T-cell (primary cell): ENCODE measurements at regions not wholly inside any gene's neighbourhood (a gene's known extent, or its start where the extent isn't known, plus 50 kb on each side); places are given as distances from the start of the nearest gene placed in this dataset.

Source experiments
- ATAC-seq, 4 experiments: fragments of 200-7000 bp in 3 of 4; fragments of 150-1000 bp in 1 of 4; cut with Tn5 transposase; replicated peaks in 1 of 4; 1 replicate in 3 of 4; 2 replicates in 1 of 4; pipeline ENCODE4 v1.10.0; 2021; ENCODE audit warnings: moderate library complexity in 3 of 4, mild to moderate bottlenecking in 2 of 4, moderate number of reproducible peaks in 1 of 4
- CTCF ChIA-PET, 2 donors: fragments of 300-600 bp; sonication (Branson Sonifier 250); formaldehyde crosslinking; loops; one replicate each; lab custom pipeline; 2022; ENCODE audit warnings: antibody characterized with exemption in 2 of 2; lab: Charles Lee
- POLR2A ChIA-PET, 2 donors: fragments of 300-600 bp; sonication (Branson Sonifier 250); formaldehyde crosslinking; loops; one replicate each; lab custom pipeline; 2022; ENCODE audit warnings: antibody characterized with exemption in 2 of 2; lab: Charles Lee
- DNase-seq, 35 experiments: peaks; one replicate each; pipeline versions ENCODE4 v3.0.0 to v3.0.0-alpha.2; 2013 to 2023
- H3K27ac ChIP-seq: one replicate; pipeline ENCODE4 v1.5.1; 2013; ENCODE audit warnings: low read length
- H3K27me3 ChIP-seq, 2 experiments: replicated peaks in 1 of 2; 1 replicate in 1 of 2; 2 replicates in 1 of 2; pipeline versions ENCODE4 v1.6.1 to v1.7.0; 2013; ENCODE audit warnings: low read length in 1 of 2, mixed read lengths in 1 of 2; ENCODE audit not compliant: control insufficient read depth in 2 of 2, insufficient read depth in 2 of 2; ENCODE audit errors: extremely low read depth in 1 of 2
- H3K36me3 ChIP-seq, 2 donors: 1 replicate in 1 of 2; 2 replicates in 1 of 2; pipeline versions ENCODE4 v1.6.1 to v1.7.0; 2013; ENCODE audit warnings: low read length in 1 of 2; ENCODE audit not compliant: control insufficient read depth in 2 of 2, insufficient read depth in 1 of 2; ENCODE audit errors: extremely low read depth in 1 of 2
- H3K4me1 ChIP-seq, 2 experiments: 1 replicate in 1 of 2; 2 replicates in 1 of 2; pipeline versions ENCODE4 v1.6.1 to v1.7.0; 2013; ENCODE audit warnings: low read length in 2 of 2, mixed read lengths in 1 of 2; ENCODE audit not compliant: insufficient read depth in 2 of 2, control insufficient read depth in 1 of 2; ENCODE audit errors: extremely low read depth in 1 of 2
- H3K4me3 ChIP-seq, 2 donors: 1 replicate in 1 of 2; 2 replicates in 1 of 2; pipeline versions ENCODE4 v1.5.1 to v1.7.0; 2013; ENCODE audit warnings: mild to moderate bottlenecking in 2 of 2, low read length in 1 of 2, moderate library complexity in 1 of 2; ENCODE audit not compliant: control insufficient read depth in 1 of 2; ENCODE audit errors: extremely low read depth in 1 of 2
- H3K9me3 ChIP-seq: 2 replicates; pipeline ENCODE4 v1.7.0; 2013
- H3K27ac Mint-ChIP-seq, 2 donors: one replicate each; pipeline ENCODE4 v1.8.0; 2020 to 2021; ENCODE audit warnings: mild to moderate bottlenecking in 2 of 2, mixed read lengths in 2 of 2
- H3K27me3 Mint-ChIP-seq, 2 donors: one replicate each; pipeline ENCODE4 v1.8.0; 2021 to 2022; ENCODE audit warnings: mixed read lengths in 2 of 2
- H3K36me3 Mint-ChIP-seq: one replicate; pipeline ENCODE4 v1.8.0; 2021; ENCODE audit warnings: mixed read lengths
- H3K4me1 Mint-ChIP-seq, 3 donors: one replicate each; pipeline ENCODE4 v1.8.0; 2020 to 2022; ENCODE audit warnings: mixed read lengths in 3 of 3, mild to moderate bottlenecking in 1 of 3
- H3K4me3 Mint-ChIP-seq, 3 donors: one replicate each; pipeline ENCODE4 v1.8.0; 2020 to 2022; ENCODE audit warnings: mild to moderate bottlenecking in 3 of 3, mixed read lengths in 3 of 3, moderate library complexity in 3 of 3
- H3K9me3 Mint-ChIP-seq, 3 donors: one replicate each; pipeline ENCODE4 v1.8.0; 2020 to 2022; ENCODE audit warnings: mixed read lengths in 3 of 3
- WGBS: methylation state at CpG from one replicate; pipeline ENCODE4 v1.1.5; 2013; ENCODE audit warnings: missing lambda C conversion rate; ENCODE audit not compliant: insufficient coverage; 5-methylcytosine and 5-hydroxymethylcytosine counted together

DNA sequence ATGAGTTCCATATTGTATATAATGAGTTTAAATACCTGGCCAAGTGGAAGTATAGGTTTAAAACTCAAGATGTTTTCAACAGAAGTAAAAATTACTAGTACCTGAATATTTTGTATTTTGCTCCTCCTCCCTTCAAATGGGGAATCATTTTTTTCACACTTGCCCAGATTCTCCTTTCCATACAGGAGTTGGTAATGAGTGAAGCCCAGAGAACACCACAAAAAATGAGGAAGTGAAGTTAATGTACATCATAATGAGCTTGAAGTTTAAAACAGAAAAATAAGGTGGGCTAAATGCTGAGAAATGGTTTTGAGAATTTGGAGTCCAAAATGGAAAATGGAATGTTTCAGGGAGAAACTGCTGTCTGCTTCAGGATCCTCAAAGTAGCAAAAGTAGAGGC, 364.8 kb upstream of the EMCN start:
- no peaks in the 10 kb centered on the region for H3K4me1 ChIP-seq
- no peaks in the 10 kb centered on the region for H3K36me3 ChIP-seq
- H3K4me3 ChIP-seq: no peak overlapping the region
- H3K9me3 ChIP-seq: no peaks in the 10 kb centered on the region
- H3K36me3 Mint-ChIP-seq: no peaks in the 10 kb centered on the region
- ChIA-PET POLR2A (no interaction called here), CTCF (no interaction called here)
- no peaks in the 10 kb centered on the region for H3K27me3 ChIP-seq
- H3K4me3 Mint-ChIP-seq: no peak overlapping the region
- no peak for DNase-seq
- H3K9me3 Mint-ChIP-seq: peaks cover 11 to 30% (median 18%) of the 10 kb centered on the region in 3 donors
- no peak overlapping the region for H3K27ac ChIP-seq
- ATAC-seq: no peak
- H3K4me1 Mint-ChIP-seq: no peaks in the 10 kb centered on the region
- peaks cover 4 to 8% of the 10 kb centered on the region in 2 donors for H3K27me3 Mint-ChIP-seq
- no peak overlapping the region for H3K27ac Mint-ChIP-seq

DNA sequence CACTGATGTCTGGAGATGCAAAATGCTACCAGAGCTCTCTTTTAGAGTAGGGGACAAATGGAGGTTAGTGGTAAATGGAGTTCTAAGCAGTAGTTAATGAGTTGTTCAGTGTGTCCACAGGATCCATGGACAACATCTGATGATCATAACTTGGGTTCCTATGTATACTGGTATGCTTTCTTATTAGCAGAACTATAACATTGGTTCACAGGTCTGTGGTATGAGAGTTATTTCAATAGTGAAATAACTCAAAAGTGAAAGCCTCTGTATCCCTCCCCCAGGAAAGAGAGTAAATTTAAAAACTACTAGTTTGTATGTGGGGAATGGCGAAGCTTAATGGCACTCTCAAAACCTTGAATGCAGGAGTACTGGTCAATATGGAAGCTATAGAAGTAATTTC, 363.5 kb upstream of the EMCN start:
- ATAC-seq (no peak), DNase-seq (no peak)
- ChIA-PET CTCF (no interaction called here), POLR2A (interaction anchor here in 1 of 2 donors (0.6 kb wide), 1 partner anchor 100 kb away, joined by 3 read pairs; no protein-coding TSS in a partner anchor)
- H3K4me1 ChIP-seq: no peaks in the 10 kb centered on the region
- 89% methylated on average over 1 of the region's 1 CpG for whole genome bisulfite sequencing
- H3K4me3 Mint-ChIP-seq: no peak overlapping the region
- no peaks in the 10 kb centered on the region for H3K36me3 Mint-ChIP-seq
- H3K4me1 Mint-ChIP-seq: no peaks in the 10 kb centered on the region
- H3K9me3 ChIP-seq: no peaks in the 10 kb centered on the region
- peaks cover 4 to 20% (median 12%) of the 10 kb centered on the region in 3 donors for H3K9me3 Mint-ChIP-seq
- H3K27me3 Mint-ChIP-seq: peaks cover 0 to 3% of the 10 kb centered on the region in 2 donors
- no peak overlapping the region for H3K4me3 ChIP-seq
- H3K27me3 ChIP-seq: no peaks in the 10 kb centered on the region
- no peaks in the 10 kb centered on the region for H3K36me3 ChIP-seq
- no peak overlapping the region for H3K27ac ChIP-seq
- no peak overlapping the region for H3K27ac Mint-ChIP-seq

DNA sequence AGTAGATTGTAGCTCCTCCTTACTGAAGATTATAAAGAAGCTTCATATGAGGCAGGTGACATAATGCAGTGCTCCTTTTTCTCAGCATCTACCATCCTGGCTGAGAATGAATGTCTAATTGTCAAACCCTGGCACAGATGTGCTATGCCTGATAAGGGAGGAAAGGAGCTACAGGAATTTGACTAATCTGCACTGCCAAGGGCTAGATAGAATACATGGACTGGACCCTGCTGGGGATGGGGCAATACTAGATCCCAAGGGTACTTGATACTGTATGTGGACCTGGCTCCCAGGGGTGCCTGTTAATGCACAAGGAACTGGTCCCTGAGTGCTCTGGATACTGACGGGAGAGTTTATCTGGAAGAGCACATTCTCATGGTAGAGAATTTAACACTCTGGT, 362.2 kb upstream of the EMCN start:
- Mint-ChIP-seq H3K36me3 (no peaks in the 10 kb centered on the region), H3K27me3 (no peaks in the 10 kb centered on the region), H3K4me3 (no peak overlapping the region), H3K9me3 (peaks cover 0 to 7% (median 5%) of the 10 kb centered on the region in 3 donors), H3K27ac (no peak overlapping the region), H3K4me1 (no peaks in the 10 kb centered on the region)
- H3K9me3 ChIP-seq: no peaks in the 10 kb centered on the region
- WGBS: 100% methylated on average over 1 of the region's 1 CpG
- no peaks in the 10 kb centered on the region for H3K27me3 ChIP-seq
- ChIA-PET CTCF (no interaction called here), POLR2A (interaction anchor here in 1 of 2 donors (0.6 kb wide), 1 partner anchor 871 kb away, joined by 3 read pairs; no protein-coding TSS in a partner anchor)
- H3K36me3 ChIP-seq: no peaks in the 10 kb centered on the region
- H3K4me3 ChIP-seq: no peak overlapping the region
- H3K4me1 ChIP-seq: no peaks in the 10 kb centered on the region
- ATAC-seq: no peak
- H3K27ac ChIP-seq: no peak overlapping the region
- DNase-seq: no peak

DNA sequence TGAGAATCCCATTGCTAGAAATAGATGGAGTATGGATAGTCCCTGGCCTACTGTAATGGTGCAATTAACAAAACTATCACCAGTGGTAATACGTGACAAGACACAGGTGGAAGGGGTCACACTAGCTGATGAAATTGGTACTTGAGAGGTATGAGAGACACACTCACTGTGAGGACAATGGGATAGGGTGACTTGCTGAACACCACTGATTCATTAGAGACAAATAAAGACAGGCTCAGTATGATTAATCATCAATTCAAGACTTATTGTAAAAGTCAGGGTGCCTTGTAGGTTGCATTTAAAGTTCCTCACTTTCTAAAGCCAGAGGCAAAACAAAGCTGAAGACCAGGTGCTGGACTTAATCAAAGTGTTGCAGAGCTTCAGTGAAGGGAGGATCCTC, 361.6 kb upstream of the EMCN start:
- no peak for DNase-seq
- no CpG with 5 or more reads among the region's 1 CpG for WGBS
- H3K9me3 ChIP-seq: no peaks in the 10 kb centered on the region
- Mint-ChIP-seq H3K27ac (no peak overlapping the region), H3K4me3 (no peak overlapping the region), H3K9me3 (peaks cover 0 to 4% (median 3%) of the 10 kb centered on the region in 3 donors), H3K27me3 (no peaks in the 10 kb centered on the region), H3K36me3 (no peaks in the 10 kb centered on the region), H3K4me1 (no peaks in the 10 kb centered on the region)
- no peaks in the 10 kb centered on the region for H3K4me1 ChIP-seq
- CTCF ChIA-PET: no interaction called here
- no peak overlapping the region for H3K27ac ChIP-seq
- H3K36me3 ChIP-seq: no peaks in the 10 kb centered on the region
- H3K4me3 ChIP-seq: no peak overlapping the region
- no peaks in the 10 kb centered on the region for H3K27me3 ChIP-seq
- POLR2A ChIA-PET: no interaction called here
- ATAC-seq: no peak

DNA sequence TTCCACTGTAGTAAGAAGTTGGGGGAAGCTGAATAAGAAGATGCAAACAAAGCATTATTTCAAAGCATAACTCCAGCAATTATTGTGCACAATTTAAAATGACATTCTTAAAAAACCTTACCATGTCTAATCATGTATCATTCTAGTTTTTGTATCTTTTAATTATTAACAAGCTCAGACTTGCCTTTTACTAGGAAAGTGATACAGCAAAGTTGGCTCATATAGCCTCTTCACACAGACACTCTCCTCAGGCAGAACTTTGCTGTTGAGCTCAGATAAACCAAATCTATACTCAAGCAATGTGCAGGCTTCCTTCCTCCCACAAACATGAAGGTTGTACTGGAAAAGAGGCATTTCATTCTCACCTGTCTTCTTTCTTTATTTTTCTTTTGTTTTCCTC, 358.7 kb upstream of the EMCN start:
- Histone ChIP-seq H3K4me3 (no peak overlapping the region), H3K4me1 (no peaks in the 10 kb centered on the region), H3K27me3 (no peaks in the 10 kb centered on the region), H3K36me3 (no peaks in the 10 kb centered on the region), H3K9me3 (no peaks in the 10 kb centered on the region), H3K27ac (no peak overlapping the region)
- DNase-seq: no peak
- Mint-ChIP-seq H3K27ac (no peak overlapping the region), H3K9me3 (no peaks in the 10 kb centered on the region), H3K36me3 (no peaks in the 10 kb centered on the region), H3K27me3 (peaks cover 0 to 2% of the 10 kb centered on the region in 2 donors), H3K4me3 (no peak overlapping the region), H3K4me1 (no peaks in the 10 kb centered on the region)
- POLR2A ChIA-PET: no interaction called here
- CTCF ChIA-PET: interaction anchor here in 1 of 2 donors (0.5 kb wide), 1 partner anchor 197 kb away, joined by 3 read pairs; no protein-coding TSS in a partner anchor
- ATAC-seq: no peak

DNA sequence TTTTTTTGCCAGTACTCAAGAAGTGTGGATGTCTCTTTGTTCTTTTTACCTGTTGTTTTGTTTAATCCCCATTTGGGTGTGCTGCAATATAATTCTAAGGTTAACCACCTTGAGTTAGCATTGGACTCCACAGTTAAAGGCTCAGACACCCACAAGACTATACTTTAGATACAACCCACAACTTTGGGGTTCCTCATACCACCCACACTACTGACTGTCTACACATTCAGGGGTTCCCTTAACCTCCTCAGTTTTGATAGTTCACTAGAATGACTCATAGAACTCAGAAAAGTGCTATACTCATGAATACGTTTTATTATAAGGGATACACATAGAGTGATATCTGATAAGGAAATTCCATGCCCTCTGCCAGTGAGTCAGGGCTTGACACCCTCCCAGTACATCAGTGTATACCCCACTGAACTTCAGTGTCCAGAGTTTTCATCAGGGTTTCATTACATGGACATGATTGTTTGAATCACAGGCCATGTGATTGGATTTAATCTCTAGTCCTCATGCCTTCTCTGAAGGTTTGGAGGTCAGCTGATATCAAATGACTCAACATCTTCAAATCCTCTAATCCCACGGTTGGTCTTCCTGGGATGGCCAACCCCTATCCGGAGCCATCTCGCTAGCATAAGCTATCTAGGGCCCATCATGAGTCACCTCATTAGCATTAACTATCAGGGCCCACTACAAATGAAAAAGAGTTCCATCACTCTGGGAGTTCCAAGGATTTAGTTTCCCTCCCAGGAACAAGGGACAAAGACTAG, 357.7 kb upstream of the EMCN start:
- Mint-ChIP-seq H3K4me3 (no peak overlapping the region), H3K36me3 (no peaks in the 10 kb centered on the region), H3K27ac (no peak overlapping the region), H3K4me1 (no peaks in the 10 kb centered on the region), H3K27me3 (peaks cover 2% of the 10 kb centered on the region in 2 donors), H3K9me3 (no peaks in the 10 kb centered on the region)
- DNase-seq (no peak), ATAC-seq (no peak)
- peaks cover 0 to 6% of the 10 kb centered on the region in 2 experiments for H3K27me3 ChIP-seq
- H3K36me3 ChIP-seq: no peaks in the 10 kb centered on the region
- H3K4me3 ChIP-seq: no peak overlapping the region
- no peaks in the 10 kb centered on the region for H3K4me1 ChIP-seq
- no peaks in the 10 kb centered on the region for H3K9me3 ChIP-seq
- WGBS: 100% methylated on average over 2 of the region's 4 CpGs
- no peak overlapping the region for H3K27ac ChIP-seq
- ChIA-PET CTCF (no interaction called here), POLR2A (no interaction called here)
